ENCODE measurements at regions not wholly inside any gene's neighbourhood (a gene's known extent, or its start where the extent isn't known, plus 50 kb on each side); places are given as distances from the start of the nearest gene placed in this dataset.

DNA sequence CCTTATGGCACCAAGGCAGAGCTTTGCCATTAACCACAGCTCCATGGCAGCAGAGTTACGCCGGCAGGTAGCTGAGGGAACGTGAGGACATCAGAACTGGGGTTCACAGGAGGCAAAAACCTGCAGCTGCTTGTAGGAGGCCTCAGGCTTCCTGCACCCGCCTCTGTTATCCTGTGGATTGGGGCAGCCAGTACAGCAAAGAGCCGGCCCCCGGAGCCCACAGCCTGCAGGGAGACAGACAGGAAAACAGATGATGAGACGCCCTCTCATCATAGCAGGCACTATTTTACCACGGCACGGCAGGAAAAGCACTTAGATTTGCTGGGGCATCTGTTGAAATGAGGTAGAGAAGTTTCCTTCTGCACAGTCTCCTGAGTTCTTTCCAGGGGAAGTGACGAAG lies 870.3 kb downstream of the TBC1D22A start:
- no peaks in the 10 kb centered on the region for H3K27me3 ChIP-seq (ENCODE audit: low read depth)
- H3K9me3 ChIP-seq: no peaks in the 10 kb centered on the region
- H3K4me3 ChIP-seq: no peak overlapping the region
- H3K36me3 ChIP-seq (replicated peaks): no peaks in the 10 kb centered on the region
- no peak for DNase-seq (ENCODE audit: low spot score in 2 of 2)
- no peaks in the 10 kb centered on the region for H3K4me1 ChIP-seq
- in situ Hi-C loops (cut with MboI; ENCODE audit: low sequenced_read_pairs): no loop called here

- Histone ChIP-seq H3K4me3 (no peak overlapping the region), H3K36me3 (replicated peaks) (no peaks in the 10 kb centered on the region), H3K4me1 (no peaks in the 10 kb centered on the region), H3K9me3 (no peaks in the 10 kb centered on the region), H3K27me3 (ENCODE audit: low read depth) (no peaks in the 10 kb centered on the region)
- DNase-seq (ENCODE audit: low spot score in 2 of 2): no peak
- in situ Hi-C loops (cut with MboI; ENCODE audit: low sequenced_read_pairs): no loop called here
Measured at GRCh38 chr22:47631571-47632102, 869.2 kb downstream of the TBC1D22A start.

- no peaks in the 10 kb centered on the region for H3K4me1 ChIP-seq
- no peaks in the 10 kb centered on the region for H3K36me3 ChIP-seq (replicated peaks)
- H3K27me3 ChIP-seq (ENCODE audit: low read depth): no peaks in the 10 kb centered on the region
- no peak for DNase-seq (ENCODE audit: low spot score in 2 of 2)
- no peak overlapping the region for H3K4me3 ChIP-seq
- H3K9me3 ChIP-seq: no peaks in the 10 kb centered on the region
- in situ Hi-C loops (cut with MboI; ENCODE audit: low sequenced_read_pairs): no loop called here
Measured at GRCh38 chr22:47630741-47631534, 868.5 kb downstream of the TBC1D22A start.

DNA sequence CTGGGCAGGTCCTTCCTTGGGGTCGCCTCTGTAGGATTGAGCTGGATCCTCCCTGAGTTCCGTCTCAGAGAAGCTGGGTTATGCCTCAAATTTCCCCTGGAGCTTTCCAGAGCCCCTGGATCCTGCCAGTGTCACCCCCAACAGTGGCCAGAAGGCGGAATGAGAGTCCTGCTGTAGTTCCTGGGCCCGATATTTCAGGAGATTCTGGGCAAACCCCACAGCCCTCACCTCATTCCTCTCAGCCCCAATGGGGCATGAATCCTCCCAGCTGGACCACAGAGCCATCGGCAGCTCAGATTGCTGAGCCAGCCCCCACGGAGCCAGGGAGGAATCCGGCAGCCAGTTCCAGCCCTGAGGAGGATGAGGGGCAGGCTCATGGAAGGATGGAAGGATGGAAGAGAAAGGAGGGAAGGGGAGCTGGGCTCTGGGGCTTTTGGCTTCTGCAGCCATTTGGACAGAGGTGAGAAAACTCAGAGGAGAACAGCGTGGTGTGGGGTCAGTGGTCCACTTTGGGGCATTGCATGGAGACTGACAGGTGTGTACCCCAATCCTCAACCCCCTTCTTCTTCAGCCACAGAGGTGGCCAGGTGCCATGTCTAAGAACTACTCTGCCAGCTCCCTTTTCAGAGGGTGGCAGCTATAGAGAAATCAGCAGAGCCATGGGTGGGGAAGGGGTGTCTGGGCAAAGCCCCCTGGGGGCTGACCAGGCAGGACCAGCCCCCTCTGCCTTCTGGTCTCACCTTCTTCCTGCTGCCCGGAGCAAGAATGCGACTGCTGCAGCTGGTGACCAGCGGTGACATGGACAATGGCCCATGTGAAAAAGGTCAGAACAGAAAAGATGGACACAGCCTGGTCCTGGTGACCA lies 867.6 kb downstream of the TBC1D22A start:
- Histone ChIP-seq H3K4me3 (no peak overlapping the region), H3K9me3 (no peaks in the 10 kb centered on the region), H3K4me1 (no peaks in the 10 kb centered on the region), H3K36me3 (replicated peaks) (no peaks in the 10 kb centered on the region), H3K27me3 (ENCODE audit: low read depth) (no peaks in the 10 kb centered on the region)
- DNase-seq (ENCODE audit: low spot score in 2 of 2): no peak
- in situ Hi-C loops (cut with MboI; ENCODE audit: low sequenced_read_pairs): no loop called here

DNA sequence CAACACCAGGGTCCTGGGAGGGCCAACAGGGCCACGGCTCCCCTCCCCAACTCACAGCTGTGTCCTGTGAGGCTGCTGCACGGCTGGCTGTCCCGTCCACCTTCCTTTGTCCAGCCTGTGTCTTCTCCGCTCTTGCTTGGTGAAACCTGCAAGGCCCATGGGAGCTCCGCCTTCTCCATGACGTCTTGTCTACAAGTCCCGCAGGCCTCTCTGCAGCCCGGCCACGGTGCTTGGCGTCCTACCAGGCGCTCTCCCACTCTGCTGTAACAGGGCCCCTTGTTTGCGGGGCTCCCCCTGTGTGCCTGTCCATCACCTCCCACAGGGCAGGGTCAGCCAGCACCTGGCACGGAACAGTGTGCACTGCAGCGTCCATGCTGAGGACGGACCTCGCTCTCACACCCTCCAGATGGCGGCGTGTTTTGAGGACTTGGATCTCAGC lies 866.8 kb downstream of the TBC1D22A start:
- H3K27me3 ChIP-seq (ENCODE audit: low read depth): no peaks in the 10 kb centered on the region
- no peak overlapping the region for H3K4me3 ChIP-seq
- DNase-seq (ENCODE audit: low spot score in 2 of 2): no peak
- H3K4me1 ChIP-seq: no peaks in the 10 kb centered on the region
- in situ Hi-C loops (cut with MboI; ENCODE audit: low sequenced_read_pairs): no loop called here
- H3K9me3 ChIP-seq: no peaks in the 10 kb centered on the region
- H3K36me3 ChIP-seq (replicated peaks): no peaks in the 10 kb centered on the region

GRCh38 chr22:47628477-47629272 lies 866.2 kb downstream of the TBC1D22A start:
- DNase-seq (ENCODE audit: low spot score in 2 of 2): no peak
- Histone ChIP-seq H3K36me3 (replicated peaks) (no peaks in the 10 kb centered on the region), H3K4me1 (no peaks in the 10 kb centered on the region), H3K27me3 (ENCODE audit: low read depth) (no peaks in the 10 kb centered on the region), H3K9me3 (no peaks in the 10 kb centered on the region), H3K4me3 (no peak overlapping the region)
- in situ Hi-C loops (cut with MboI; ENCODE audit: low sequenced_read_pairs): no loop called here

- DNase-seq (ENCODE audit: low spot score in 2 of 2): no peak
- H3K27me3 ChIP-seq (ENCODE audit: low read depth): no peaks in the 10 kb centered on the region
- no peaks in the 10 kb centered on the region for H3K9me3 ChIP-seq
- H3K4me1 ChIP-seq: no peaks in the 10 kb centered on the region
- in situ Hi-C loops (cut with MboI; ENCODE audit: low sequenced_read_pairs): no loop called here
- no peak overlapping the region for H3K4me3 ChIP-seq
- H3K36me3 ChIP-seq (replicated peaks): no peaks in the 10 kb centered on the region
Measured at GRCh38 chr22:47627556-47628253, 865.3 kb downstream of the TBC1D22A start.

DNA sequence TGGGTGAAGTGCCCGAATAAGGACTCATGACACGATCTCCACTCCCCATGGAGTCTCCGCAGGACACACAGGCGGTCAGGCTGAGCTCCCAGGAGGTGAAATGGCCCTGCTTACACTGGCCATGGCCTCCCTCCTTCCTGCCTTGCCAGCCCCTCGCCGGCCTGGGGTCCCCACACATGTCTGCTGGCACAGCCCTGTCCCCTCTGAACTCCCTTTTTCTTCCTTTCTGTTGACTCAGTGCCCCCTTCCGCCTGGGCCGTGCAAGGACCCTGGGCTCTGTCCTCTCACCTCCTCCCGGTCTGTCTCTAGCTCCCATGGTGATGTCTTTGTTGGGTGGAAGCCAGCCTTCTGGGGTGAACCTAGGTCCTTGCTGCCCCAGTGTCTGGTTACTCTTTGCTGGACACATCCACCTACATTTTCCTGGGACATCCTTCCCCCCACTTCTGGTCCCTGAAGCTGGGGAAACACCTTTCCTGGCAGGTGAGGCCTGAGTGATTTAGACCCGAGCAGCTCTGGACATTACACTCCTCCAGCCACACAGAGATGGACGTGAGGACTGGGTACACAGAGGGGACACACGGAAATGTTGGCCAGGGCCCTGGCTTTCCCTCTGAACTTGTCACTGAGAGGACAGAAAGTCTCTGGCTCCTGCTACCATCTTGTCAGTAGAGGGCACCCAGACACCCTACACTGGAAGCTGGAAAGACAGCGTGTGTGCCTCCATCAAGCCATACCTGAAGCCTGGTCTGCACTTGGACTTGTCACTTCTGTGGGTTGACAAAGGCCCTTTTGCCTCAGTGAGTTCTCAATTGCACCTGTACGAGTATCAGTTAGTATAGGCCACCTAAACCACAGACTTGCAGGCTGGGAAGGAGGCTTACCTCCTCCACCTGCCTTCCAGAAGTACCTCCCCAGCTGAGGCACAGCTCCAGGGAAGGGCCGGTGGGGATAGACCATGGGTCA lies 864.3 kb downstream of the TBC1D22A start:
- no peaks in the 10 kb centered on the region for H3K36me3 ChIP-seq (replicated peaks)
- no peak for DNase-seq (ENCODE audit: low spot score in 2 of 2)
- H3K4me1 ChIP-seq: no peaks in the 10 kb centered on the region
- no peak overlapping the region for H3K4me3 ChIP-seq
- in situ Hi-C loops (cut with MboI; ENCODE audit: low sequenced_read_pairs): no loop called here
- no peaks in the 10 kb centered on the region for H3K27me3 ChIP-seq (ENCODE audit: low read depth)
- H3K9me3 ChIP-seq: no peaks in the 10 kb centered on the region

GRCh38 chr22:47625531-47626427 lies 863.3 kb downstream of the TBC1D22A start:
- Histone ChIP-seq H3K4me1 (no peaks in the 10 kb centered on the region), H3K36me3 (replicated peaks) (no peaks in the 10 kb centered on the region), H3K9me3 (no peaks in the 10 kb centered on the region), H3K27me3 (ENCODE audit: low read depth) (no peaks in the 10 kb centered on the region), H3K4me3 (no peak overlapping the region)
- in situ Hi-C loops (cut with MboI; ENCODE audit: low sequenced_read_pairs): no loop called here
- no peak for DNase-seq (ENCODE audit: low spot score in 2 of 2)

DNA sequence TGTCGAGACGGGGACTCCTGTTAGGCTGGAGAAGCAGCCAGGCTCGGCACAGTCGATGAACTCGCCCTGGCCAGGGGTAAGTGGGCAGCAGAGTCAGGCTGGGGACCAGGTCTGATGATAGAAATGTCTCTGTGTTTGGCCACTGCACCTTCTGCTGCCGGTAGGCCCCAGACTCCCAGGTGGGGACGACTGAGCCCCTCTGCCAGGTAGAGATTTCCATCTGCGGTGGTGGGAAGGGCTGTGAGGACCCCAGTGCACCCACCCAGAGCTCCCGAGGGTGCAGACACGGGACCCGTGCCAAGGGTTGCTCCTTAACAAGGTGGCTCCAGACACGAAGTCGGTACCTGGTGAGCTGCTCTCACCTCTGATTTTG lies 862.5 kb downstream of the TBC1D22A start:
- Histone ChIP-seq H3K9me3 (no peaks in the 10 kb centered on the region), H3K4me3 (no peak overlapping the region), H3K27me3 (ENCODE audit: low read depth) (no peaks in the 10 kb centered on the region), H3K4me1 (no peaks in the 10 kb centered on the region), H3K36me3 (replicated peaks) (no peaks in the 10 kb centered on the region)
- DNase-seq (ENCODE audit: low spot score in 2 of 2): no peak
- in situ Hi-C loops (cut with MboI; ENCODE audit: low sequenced_read_pairs): no loop called here

DNA sequence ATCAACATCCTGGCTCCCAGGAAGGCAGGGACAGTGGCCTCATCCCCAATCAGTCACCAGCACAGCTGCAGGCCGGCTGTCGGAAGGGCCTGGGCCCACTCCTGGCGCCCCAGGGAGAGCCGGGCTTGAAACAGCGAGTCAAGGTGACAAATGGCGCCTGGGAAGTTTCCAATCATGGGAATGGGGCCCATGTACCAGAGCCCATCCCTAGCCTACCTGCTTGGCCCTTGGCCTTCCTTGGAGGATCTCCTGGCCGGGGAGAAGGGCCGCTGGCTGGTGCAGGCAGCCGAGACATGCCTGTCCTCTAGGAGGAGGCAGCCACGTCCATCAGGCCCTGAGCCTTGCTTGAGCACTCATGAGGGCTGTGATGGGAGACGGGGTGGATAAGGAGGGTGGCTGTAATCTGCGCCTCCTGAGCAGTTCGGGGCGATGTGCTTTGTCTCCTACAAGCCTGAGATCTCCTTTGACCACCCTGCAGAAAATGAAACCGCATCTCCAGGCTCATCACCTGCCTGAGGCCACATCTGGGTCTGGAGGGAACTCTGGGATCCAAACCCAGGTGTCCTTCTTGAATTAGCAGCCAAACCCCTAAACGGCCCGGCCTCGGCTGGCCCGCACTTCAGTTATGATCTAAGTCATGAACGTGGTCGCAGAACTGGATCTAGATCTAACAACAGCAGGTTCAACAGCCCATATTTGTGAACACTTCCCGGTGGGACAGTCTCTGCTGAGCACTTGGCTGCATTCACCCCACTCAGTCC lies 862.0 kb downstream of the TBC1D22A start:
- Histone ChIP-seq H3K27me3 (ENCODE audit: low read depth) (no peaks in the 10 kb centered on the region), H3K36me3 (replicated peaks) (no peaks in the 10 kb centered on the region), H3K9me3 (no peaks in the 10 kb centered on the region), H3K4me1 (no peaks in the 10 kb centered on the region), H3K4me3 (no peak overlapping the region)
- no peak for DNase-seq (ENCODE audit: low spot score in 2 of 2)
- in situ Hi-C loops (cut with MboI; ENCODE audit: low sequenced_read_pairs): no loop called here
